H9 (cell line): ENCODE measurements at regions not wholly inside any gene's neighbourhood (a gene's known extent, or its start where the extent isn't known, plus 50 kb on each side); places are given as distances from the start of the nearest gene placed in this dataset.
"Not testable (repeated sequence)": the region's sequence is repeated elsewhere in the genome, so short reads cannot be mapped to it uniquely, and the experiment has no call there.

ENCODE experiments used
- DNase-seq: peaks from one replicate; pipeline ENCODE4 v3.0.0-alpha.2; 2017
- H2AFZ ChIP-seq: one replicate; pipeline ENCODE4 v1.6.1; 2013; ENCODE audit warnings: mild to moderate bottlenecking, low read length, control low read depth, moderate library complexity
- H2AK5ac ChIP-seq: 2 replicates; pipeline ENCODE4 v1.6.1; 2013; ENCODE audit warnings: low read length, control low read depth, mixed read lengths; ENCODE audit not compliant: insufficient read length
- H2BK120ac ChIP-seq: one replicate; pipeline ENCODE4 v1.6.1; 2013; ENCODE audit warnings: low read depth, mild to moderate bottlenecking, low read length, control low read depth, inconsistent platforms; ENCODE audit not compliant: poor library complexity, severe bottlenecking
- H2BK12ac ChIP-seq: 2 replicates; pipeline ENCODE4 v1.6.1; 2013; ENCODE audit warnings: low read length, control low read depth, mixed read lengths, low read depth; ENCODE audit not compliant: insufficient read length
- H2BK15ac ChIP-seq: 2 replicates; pipeline ENCODE4 v1.6.1; 2013; ENCODE audit warnings: low read depth, low read length, control low read depth
- H2BK20ac ChIP-seq: one replicate; pipeline ENCODE4 v1.6.1; 2013; ENCODE audit warnings: low read depth, mild to moderate bottlenecking, low read length, control low read depth, inconsistent platforms; ENCODE audit not compliant: poor library complexity, severe bottlenecking
- H2BK5ac ChIP-seq: 2 replicates; pipeline ENCODE4 v1.6.1; 2013; ENCODE audit warnings: low read length, control low read depth, mixed read lengths; ENCODE audit not compliant: insufficient read length
- H3K14ac ChIP-seq: 2 replicates; pipeline ENCODE4 v1.6.1; 2013; ENCODE audit warnings: low read length, control low read depth; ENCODE audit not compliant: insufficient read depth
- H3K18ac ChIP-seq: 2 replicates; pipeline ENCODE4 v1.6.1; 2013; ENCODE audit warnings: low read depth, mild to moderate bottlenecking, mixed read lengths, low read length, control low read depth; ENCODE audit not compliant: insufficient read length
- H3K23ac ChIP-seq: 2 replicates; pipeline ENCODE4 v1.6.1; 2013; ENCODE audit warnings: low read length, control low read depth, mixed read lengths, low read depth; ENCODE audit not compliant: insufficient read length
- H3K23me2 ChIP-seq: 2 replicates; pipeline ENCODE4 v1.6.1; 2013; ENCODE audit warnings: low read depth, mild to moderate bottlenecking, mixed read lengths, low read length, control low read depth; ENCODE audit not compliant: insufficient read length, poor library complexity, severe bottlenecking
- H3K27ac ChIP-seq: 2 replicates; pipeline ENCODE4 v1.5.1; 2013; ENCODE audit warnings: low read length, control low read depth, mixed read lengths, low read depth; ENCODE audit not compliant: insufficient read length
- H3K27me3 ChIP-seq: 2 replicates; pipeline ENCODE4 v1.6.1; 2013; ENCODE audit warnings: low read length, control low read depth, inconsistent platforms; ENCODE audit not compliant: insufficient read depth
- H3K4ac ChIP-seq: 2 replicates; pipeline ENCODE4 v1.6.1; 2013; ENCODE audit warnings: low read depth, mild to moderate bottlenecking, control low read depth, inconsistent platforms, low read length, moderate library complexity
- H3K4me1 ChIP-seq: 2 replicates; pipeline ENCODE4 v1.6.1; 2013; ENCODE audit warnings: low read length, control low read depth, inconsistent platforms; ENCODE audit not compliant: insufficient read depth
- H3K4me2 ChIP-seq: 2 replicates; pipeline ENCODE4 v1.6.1; 2013; ENCODE audit warnings: low read length, control low read depth, mixed read lengths; ENCODE audit not compliant: insufficient read length, insufficient read depth
- H3K56ac ChIP-seq: 2 replicates; pipeline ENCODE4 v1.6.1; 2013; ENCODE audit warnings: low read depth, mild to moderate bottlenecking, mixed read lengths, low read length, control low read depth; ENCODE audit not compliant: insufficient read length
- H3K79me1 ChIP-seq: 2 replicates; pipeline ENCODE4 v1.6.1; 2013; ENCODE audit warnings: low read depth, mild to moderate bottlenecking, moderate library complexity, low read length, control low read depth, inconsistent platforms; ENCODE audit not compliant: insufficient read depth, poor library complexity, severe bottlenecking
- H3K79me2 ChIP-seq: 2 replicates; pipeline ENCODE4 v1.6.1; 2013; ENCODE audit warnings: low read length, control low read depth, inconsistent platforms; ENCODE audit not compliant: insufficient read depth
- H3K9ac ChIP-seq: 2 replicates; pipeline ENCODE4 v1.6.1; 2013; ENCODE audit warnings: low read length, control low read depth, mixed read lengths; ENCODE audit not compliant: insufficient read length; ENCODE audit errors: extremely low read depth
- H3K9me3 ChIP-seq: one replicate; pipeline ENCODE4 v1.6.1; 2013; ENCODE audit warnings: low read depth, low read length, inconsistent platforms; ENCODE audit not compliant: control insufficient read depth
- H3T11ph ChIP-seq: one replicate; pipeline ENCODE4 v1.6.1; 2013; ENCODE audit warnings: mild to moderate bottlenecking, low read length, control low read depth, inconsistent platforms
- H4K20me1 ChIP-seq: one replicate; pipeline ENCODE4 v1.6.1; 2013; ENCODE audit not compliant: control insufficient read depth, insufficient read length, insufficient read depth
- H4K5ac ChIP-seq: 2 replicates; pipeline ENCODE4 v1.6.1; 2013; ENCODE audit warnings: low read depth, mild to moderate bottlenecking, mixed read lengths, low read length, control low read depth; ENCODE audit not compliant: insufficient read length
- H4K8ac ChIP-seq: replicated peaks from 2 replicates; pipeline ENCODE4 v1.6.1; 2013; ENCODE audit warnings: low read length, control low read depth, mixed read lengths, low read depth; ENCODE audit not compliant: insufficient read length
- H4K91ac ChIP-seq: 2 replicates; pipeline ENCODE4 v1.6.1; 2013; ENCODE audit warnings: low read depth, mild to moderate bottlenecking, moderate library complexity, mixed read lengths, low read length, control low read depth; ENCODE audit not compliant: insufficient read length
- H3K27ac Mint-ChIP-seq, 3 experiments: 2 replicates in 2 of 3; 3 replicates in 1 of 3; pipeline ENCODE4 v1.8.0; 2020 to 2021; ENCODE audit warnings: mixed read lengths in 3 of 3, mild to moderate bottlenecking in 1 of 3, moderate library complexity in 1 of 3
- H3K27me3 Mint-ChIP-seq: 2 replicates; pipeline ENCODE4 v1.8.0; 2021; ENCODE audit warnings: low read depth, mild to moderate bottlenecking, moderate library complexity, mixed read lengths
- H3K36me3 Mint-ChIP-seq, 3 experiments: 2 replicates in 2 of 3; 3 replicates in 1 of 3; pipeline ENCODE4 v1.8.0; 2020 to 2021; ENCODE audit warnings: low read depth in 3 of 3, mixed read lengths in 3 of 3; ENCODE audit not compliant: insufficient read depth in 1 of 3
- H3K4me1 Mint-ChIP-seq, 2 experiments: 2 replicates each; pipeline ENCODE4 v1.8.0; 2020; ENCODE audit warnings: mixed read lengths in 2 of 2
- H3K4me3 Mint-ChIP-seq, 2 experiments: 2 replicates in 1 of 2; 3 replicates in 1 of 2; pipeline ENCODE4 v1.8.0; 2020 to 2021; ENCODE audit warnings: mild to moderate bottlenecking in 2 of 2, mixed read lengths in 2 of 2, moderate library complexity in 1 of 2
- H3K9me3 Mint-ChIP-seq, 2 experiments: 2 replicates in 1 of 2; 3 replicates in 1 of 2; pipeline ENCODE4 v1.8.0; 2020; ENCODE audit warnings: mild to moderate bottlenecking in 2 of 2, mixed read lengths in 2 of 2, moderate library complexity in 1 of 2
- CTCF ChIP-seq: fragments of 200-600 bp; sonication (generic); conservative IDR thresholded peaks from 3 replicates; pipeline ENCODE4 v1.8.0; 2021; ENCODE audit warnings: antibody characterized with exemption, mild to moderate bottlenecking
- WGBS: extraction: QIAGEN DNeasy Blood & Tissue Kit; methylation state at CpG from one replicate; pipeline ENCODE4 v1.1.7; 2013; ENCODE audit warnings: missing lambda C conversion rate, low lambda C conversion rate, mixed read lengths; ENCODE audit not compliant: insufficient read length; ENCODE audit errors: extremely low coverage; 5-methylcytosine and 5-hydroxymethylcytosine counted together

DNA sequence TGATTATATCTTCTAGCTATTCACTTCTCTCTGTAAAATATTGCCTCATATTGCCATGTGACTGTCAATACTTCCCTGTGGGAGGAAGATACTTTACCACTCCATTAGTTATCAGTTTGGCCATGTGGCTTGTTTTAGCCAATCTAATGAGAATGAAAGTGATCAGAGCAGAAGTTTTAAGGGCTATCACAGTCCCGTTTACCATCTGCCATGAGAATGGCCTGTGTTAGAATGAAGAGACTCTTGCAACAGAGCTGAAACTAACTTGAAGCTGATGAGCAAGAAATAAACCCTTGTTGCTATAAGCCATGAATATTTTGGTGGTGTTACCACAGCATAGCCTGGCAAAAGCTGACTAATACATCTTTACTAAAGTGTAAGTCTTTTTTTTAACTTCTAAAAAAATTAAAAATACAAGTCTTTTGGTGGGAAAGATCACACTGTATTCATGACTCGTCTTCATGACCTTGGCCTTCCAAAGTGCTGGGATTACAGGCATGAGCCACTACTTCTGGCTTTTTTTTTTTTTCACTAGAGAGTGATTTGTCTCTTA, 68.0 kb upstream of the CTNNA1 start:
- H3K9me3 Mint-ChIP-seq = peaks cover 17 to 21% of the 10 kb centered on the region in 2 experiments
- no peak for DNase-seq
- no peak overlapping the region for H3K4me3 Mint-ChIP-seq
- Histone ChIP-seq H2BK5ac (no peak overlapping the region), H2BK120ac (no peak overlapping the region), H3K27ac (no peak overlapping the region), H2AFZ (no peak overlapping the region), H3K18ac (no peak overlapping the region), H3K27me3 (no peaks in the 10 kb centered on the region), H3K9ac (no peak overlapping the region), H3K4ac (no peak overlapping the region), H3K56ac (no peak overlapping the region), H2BK12ac (no peak overlapping the region), H4K20me1 (no peaks in the 10 kb centered on the region), H2BK20ac (no peak overlapping the region), H3K4me1 (no peaks in the 10 kb centered on the region), H4K91ac (no peak overlapping the region), H3K23me2 (no peaks in the 10 kb centered on the region), H3K79me1 (no peaks in the 10 kb centered on the region), H4K5ac (no peak overlapping the region), H3T11ph (no peak overlapping the region), H4K8ac (no peak overlapping the region), H2BK15ac (no peak overlapping the region), H3K79me2 (no peaks in the 10 kb centered on the region), H3K9me3 (no peaks in the 10 kb centered on the region), H2AK5ac (no peak overlapping the region), H3K23ac (no peak overlapping the region), H3K4me2 (no peak overlapping the region), H3K14ac (no peak overlapping the region)
- peaks cover 20% of the 10 kb centered on the region for H3K27me3 Mint-ChIP-seq
- WGBS = no CpG with 5 or more reads among the region's 2 CpGs
- H3K27ac Mint-ChIP-seq = no peak overlapping the region
- TF ChIP-seq CTCF = no peak
- no peaks in the 10 kb centered on the region for H3K4me1 Mint-ChIP-seq
- peaks cover 6 to 15% (median 7%) of the 10 kb centered on the region in 3 experiments; a peak in 4 of 7 replicates for H3K36me3 Mint-ChIP-seq

- Mint-ChIP-seq H3K9me3 (peaks cover 17 to 21% of the 10 kb centered on the region in 2 experiments), H3K36me3 (peaks cover 6 to 15% (median 7%) of the 10 kb centered on the region in 3 experiments; a peak in 4 of 7 replicates), H3K27me3 (peaks cover 20% of the 10 kb centered on the region)
- H2BK20ac ChIP-seq, H3K18ac ChIP-seq, H3K79me1 ChIP-seq, H3K14ac ChIP-seq, H3K79me2 ChIP-seq, DNase-seq, H3K9ac ChIP-seq, H2BK15ac ChIP-seq, H4K91ac ChIP-seq, H3K4me2 ChIP-seq, H4K20me1 ChIP-seq, H2BK5ac ChIP-seq, H3K4me3 Mint-ChIP-seq, H3K9me3 ChIP-seq, H2AK5ac ChIP-seq, H2BK120ac ChIP-seq, H4K5ac ChIP-seq, H2BK12ac ChIP-seq, H3K56ac ChIP-seq, H3K23ac ChIP-seq, H3K4ac ChIP-seq, H3T11ph ChIP-seq, H3K27ac Mint-ChIP-seq, H3K27ac ChIP-seq, H3K4me1 ChIP-seq, H3K27me3 ChIP-seq, H3K4me1 Mint-ChIP-seq, H4K8ac ChIP-seq, H2AFZ ChIP-seq, H3K23me2 ChIP-seq: not testable (repeated sequence)
- WGBS = no CpG with 5 or more reads among the region's 4 CpGs
These were observed 70.8 kb upstream of the CTNNA1 start for GRCh38 chr5:138682462-138682861.
